ENCODE measurements at regions not wholly inside any gene's neighbourhood (a gene's known extent, or its start where the extent isn't known, plus 50 kb on each side); places are given as distances from the start of the nearest gene placed in this dataset.
"Not testable (repeated sequence)": the region's sequence is repeated elsewhere in the genome, so short reads cannot be mapped to it uniquely, and the experiment has no call there.

GRCh38 chr4:12139296-12139695 lies 710.6 kb upstream of the HS3ST1 start:
- DNase-seq: no peak

DNA sequence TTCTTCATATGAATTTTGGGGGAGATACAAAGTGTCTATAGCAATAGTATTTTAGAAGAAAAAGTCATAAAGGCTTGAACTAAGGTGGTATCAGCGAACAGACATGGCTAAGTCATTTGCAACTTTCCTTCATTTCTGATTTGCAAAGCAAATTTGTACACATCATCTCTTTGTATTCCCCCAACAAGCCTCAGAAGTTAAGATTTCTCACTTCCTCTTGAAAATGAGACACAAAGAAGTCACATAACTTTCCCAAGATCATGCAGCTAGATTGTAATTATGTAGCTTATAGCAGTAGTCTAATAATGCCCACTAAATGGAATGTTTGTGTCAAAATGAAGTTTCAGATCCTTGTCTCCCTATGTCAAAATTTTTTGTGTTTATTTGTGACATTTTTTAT lies 709.8 kb upstream of the HS3ST1 start:
- no peak for DNase-seq

DNA sequence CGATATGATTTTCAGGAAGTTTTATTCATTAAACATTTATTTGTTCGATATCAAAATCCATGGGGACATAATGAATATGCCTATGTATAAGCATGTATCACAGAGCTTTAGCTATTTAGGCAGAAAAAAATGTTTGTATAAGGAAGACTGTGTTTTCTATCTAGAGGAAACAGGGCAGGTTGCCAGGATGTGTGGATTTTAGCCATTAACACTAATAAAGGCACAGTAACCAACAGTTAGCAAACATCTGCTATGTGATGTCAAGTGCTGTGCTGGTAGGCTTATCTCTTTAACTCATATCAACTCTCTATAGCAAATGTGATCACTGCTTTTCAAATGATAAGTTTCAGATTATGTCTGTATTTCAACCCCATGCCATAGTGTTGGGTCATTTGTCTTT lies 708.9 kb upstream of the HS3ST1 start:
- DNase-seq: no peak

- no peak for DNase-seq
Observed at GRCh38 chr4:12126474-12126873, 697.8 kb upstream of the HS3ST1 start.

DNA sequence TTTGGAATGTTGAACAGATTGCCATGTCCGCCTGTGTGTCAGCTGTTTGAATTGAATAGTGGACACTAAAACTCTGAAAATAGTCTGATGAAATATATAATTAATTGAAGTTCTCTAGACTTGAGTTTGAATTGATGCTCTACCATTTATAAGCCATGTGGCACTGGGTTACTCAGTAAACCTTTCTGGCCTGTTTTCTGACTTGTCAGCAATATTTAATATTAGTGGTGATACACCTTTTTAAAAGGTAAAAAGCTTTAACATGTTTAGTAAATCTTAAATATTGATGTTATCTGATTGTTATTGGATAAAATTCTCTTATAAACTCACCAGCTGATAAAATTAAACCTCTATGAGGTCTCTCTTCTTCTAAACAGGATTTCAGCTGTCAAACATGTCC lies 695.4 kb upstream of the HS3ST1 start:
- DNase-seq: no peak

GRCh38 chr4:12123707-12124106 lies 695.0 kb upstream of the HS3ST1 start:
- no peak for DNase-seq

DNA sequence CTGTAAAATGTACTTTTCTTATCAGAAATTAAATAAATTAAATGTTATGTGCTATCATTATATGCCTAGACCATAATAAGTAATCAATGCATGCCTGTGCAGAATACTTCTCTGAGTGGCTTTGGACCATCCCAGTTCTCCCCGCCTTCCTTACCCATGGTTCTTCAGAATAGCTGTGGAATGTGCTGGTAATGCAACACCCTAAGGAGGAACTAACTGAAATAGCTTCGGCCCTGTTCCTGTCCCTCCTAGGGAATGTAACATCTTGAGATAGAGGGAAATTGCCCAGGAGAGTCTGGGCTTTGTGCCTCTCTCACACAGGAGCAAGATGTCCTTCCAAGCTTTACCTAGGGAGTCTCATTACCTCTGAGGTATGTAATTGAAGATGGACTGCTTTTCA lies 693.6 kb upstream of the HS3ST1 start:
- no peak for DNase-seq

- DNase-seq: no peak
Observed at GRCh38 chr4:12120968-12121367, 692.3 kb upstream of the HS3ST1 start.

DNA sequence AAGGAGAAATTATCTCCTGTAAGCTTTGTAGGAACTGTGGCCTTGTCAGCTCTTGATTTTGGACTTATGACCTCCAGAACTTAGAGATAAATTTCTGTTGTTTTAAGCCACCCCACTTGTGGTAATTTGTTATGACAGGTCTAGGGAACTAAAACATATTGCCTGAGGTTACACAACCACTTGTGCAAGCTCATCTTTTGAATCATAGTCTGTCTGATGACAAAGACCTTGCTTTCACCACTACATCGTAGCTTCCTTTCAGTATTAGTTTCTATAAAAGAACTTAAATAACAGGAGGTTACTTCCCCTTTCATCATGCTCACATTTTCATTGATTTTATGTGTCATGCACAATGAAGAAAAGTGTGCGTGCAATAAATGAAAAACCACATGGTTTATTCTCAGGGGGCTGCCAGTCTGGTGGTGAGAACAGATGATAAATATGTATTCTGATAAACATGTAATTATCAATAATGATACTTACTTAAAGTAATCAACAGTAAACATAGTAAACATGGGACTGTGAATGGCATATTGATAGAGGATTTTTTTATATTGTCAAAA lies 690.0 kb upstream of the HS3ST1 start:
- DNase-seq: no peak

GRCh38 chr4:12116009-12116552 lies 687.4 kb upstream of the HS3ST1 start:
- no peak for DNase-seq

GRCh38 chr4:12110627-12111026 lies 681.9 kb upstream of the HS3ST1 start:
- DNase-seq: no peak

- DNase-seq: not testable (repeated sequence)
Observed at GRCh38 chr4:12109056-12109455, 680.4 kb upstream of the HS3ST1 start.

DNA sequence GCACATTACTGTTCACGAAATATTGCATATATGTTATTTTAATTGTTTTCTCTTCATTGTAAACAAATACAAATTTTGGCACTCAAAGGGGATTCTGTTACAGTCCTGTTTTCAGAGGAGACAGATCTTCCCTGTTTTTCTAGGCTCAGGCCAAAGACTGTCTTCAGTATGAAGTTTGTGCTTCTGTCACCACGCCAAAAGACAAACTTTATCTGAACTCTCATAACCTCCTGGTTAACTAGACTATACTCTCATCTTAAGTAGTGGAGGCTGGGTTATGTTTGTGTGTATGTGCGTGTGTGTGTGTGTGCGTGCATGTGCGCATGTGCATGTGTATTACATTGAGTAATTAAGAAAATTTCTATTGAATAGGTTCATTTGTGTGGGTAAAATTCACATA lies 676.8 kb upstream of the HS3ST1 start:
- DNase-seq: no peak

- DNase-seq: not testable (repeated sequence)
Observed at GRCh38 chr4:12089920-12090319, 661.2 kb upstream of the HS3ST1 start.

GRCh38 chr4:12084690-12085089 lies 656.0 kb upstream of the HS3ST1 start:
- DNase-seq: no peak

DNA sequence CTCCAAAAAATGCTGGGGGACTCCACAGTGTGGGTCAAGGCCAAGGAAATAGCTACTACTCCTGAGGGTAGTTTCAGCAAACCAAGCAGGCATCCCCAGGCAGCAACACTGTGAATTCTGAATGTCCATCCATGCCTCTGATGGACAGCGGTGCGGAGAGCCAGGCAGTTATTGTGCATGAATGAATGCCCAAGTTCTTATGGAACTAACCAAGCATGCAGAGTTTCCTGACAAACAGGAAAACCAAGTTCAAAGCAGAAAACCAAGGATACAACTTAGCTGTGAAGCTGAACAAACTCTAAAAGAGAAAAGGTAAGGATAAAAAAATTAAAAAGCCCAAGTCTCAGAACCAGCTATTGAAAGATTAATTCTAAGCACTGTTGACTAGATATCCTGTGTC lies 642.6 kb upstream of the HS3ST1 start:
- DNase-seq: no peak

- no peak for DNase-seq
Observed at GRCh38 chr4:12053966-12054365, 625.3 kb upstream of the HS3ST1 start.

DNA sequence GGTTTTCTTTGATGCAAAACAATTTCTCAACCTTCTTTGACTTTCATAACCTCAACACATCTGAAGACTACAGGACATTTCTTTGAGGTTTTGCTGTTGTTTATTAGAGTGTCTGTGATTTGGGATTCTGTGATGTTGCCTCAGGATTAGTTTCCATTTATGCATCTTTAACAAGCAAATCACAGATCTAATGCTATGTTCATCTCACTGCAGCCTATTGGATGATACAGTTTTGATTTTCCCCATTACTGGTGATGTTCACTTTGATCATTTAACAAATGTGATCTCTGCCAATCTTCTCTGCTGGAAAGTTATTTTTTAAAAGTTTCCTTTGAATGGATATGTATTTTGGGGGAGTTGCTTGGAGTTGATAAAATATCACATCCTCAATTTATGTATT lies 624.9 kb upstream of the HS3ST1 start:
- no peak for DNase-seq

DNA sequence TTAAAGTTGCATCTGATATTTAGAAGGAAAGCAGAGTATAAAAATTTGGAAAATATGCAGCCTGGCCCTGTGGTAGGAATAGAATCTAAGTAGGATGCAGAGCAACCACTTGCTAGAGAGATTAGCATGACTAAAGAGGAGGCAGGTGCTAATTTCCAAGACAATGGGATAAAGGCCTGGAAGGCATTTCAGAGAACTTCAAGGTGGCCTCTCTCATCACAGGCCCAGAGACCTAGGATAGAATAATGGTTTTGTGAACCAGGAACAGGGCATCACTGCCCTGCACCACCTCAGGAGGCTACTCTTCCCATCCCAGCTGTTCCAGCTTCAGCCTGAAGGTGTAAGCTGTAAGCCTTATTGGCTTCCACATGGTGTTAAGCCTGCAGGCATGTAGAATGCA lies 621.7 kb upstream of the HS3ST1 start:
- no peak for DNase-seq

DNA sequence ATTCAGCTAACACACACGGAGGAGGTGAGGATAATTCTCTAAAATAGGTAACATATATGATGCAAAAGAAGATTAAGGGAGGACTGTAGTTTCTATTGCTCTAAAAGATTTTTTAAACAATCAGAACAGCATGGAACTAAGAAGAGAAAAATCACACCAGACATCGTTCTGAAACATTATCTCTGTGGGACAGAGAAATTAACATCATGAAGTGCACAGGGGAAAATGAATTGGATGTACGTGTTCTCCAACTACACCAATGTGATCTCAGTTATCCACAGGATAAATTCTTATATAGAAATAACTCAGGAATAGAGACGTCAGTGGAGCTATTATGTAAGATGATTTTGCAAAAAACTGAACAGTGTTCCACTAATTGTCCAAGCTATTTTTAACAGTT lies 614.1 kb upstream of the HS3ST1 start:
- DNase-seq: no peak

DNA sequence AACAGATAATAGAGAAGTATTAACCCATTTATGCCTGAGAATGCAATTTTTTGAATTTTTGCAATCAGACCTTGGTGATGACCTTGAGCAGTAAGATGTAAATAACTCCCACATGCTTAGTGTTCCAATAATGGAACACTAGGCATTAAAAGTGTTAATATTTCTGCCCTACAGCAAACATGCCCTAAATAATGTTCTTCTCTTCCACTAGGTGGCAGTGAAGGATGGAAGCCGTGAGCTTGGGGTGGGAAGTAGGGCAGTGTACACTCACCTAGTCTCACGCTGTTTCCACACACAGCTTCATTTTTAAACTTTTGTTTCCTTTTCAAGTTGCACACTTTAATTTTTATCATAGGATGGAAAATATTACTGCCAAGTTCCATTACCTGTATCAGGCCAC lies 613.1 kb upstream of the HS3ST1 start:
- no peak for DNase-seq

DNA sequence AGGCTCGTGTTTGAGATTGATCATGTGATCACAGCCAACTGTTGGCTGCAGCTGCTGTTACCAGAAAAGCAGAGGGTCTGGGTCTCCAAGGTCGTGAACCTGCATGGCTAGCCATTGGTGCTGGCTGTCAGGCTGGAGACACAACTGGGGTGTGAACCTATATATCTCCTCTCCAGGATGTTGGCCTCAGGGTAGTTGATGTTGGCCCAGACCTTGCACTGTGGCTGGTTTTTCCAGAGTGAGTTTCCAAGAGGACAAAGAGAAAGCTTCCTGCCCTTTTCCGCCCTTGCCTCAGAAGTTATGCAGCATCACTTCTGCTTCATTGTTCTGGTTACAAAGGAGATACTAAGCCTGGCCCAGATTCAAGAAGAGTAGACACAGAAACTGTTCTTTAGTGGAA lies 607.8 kb upstream of the HS3ST1 start:
- no peak for DNase-seq

DNA sequence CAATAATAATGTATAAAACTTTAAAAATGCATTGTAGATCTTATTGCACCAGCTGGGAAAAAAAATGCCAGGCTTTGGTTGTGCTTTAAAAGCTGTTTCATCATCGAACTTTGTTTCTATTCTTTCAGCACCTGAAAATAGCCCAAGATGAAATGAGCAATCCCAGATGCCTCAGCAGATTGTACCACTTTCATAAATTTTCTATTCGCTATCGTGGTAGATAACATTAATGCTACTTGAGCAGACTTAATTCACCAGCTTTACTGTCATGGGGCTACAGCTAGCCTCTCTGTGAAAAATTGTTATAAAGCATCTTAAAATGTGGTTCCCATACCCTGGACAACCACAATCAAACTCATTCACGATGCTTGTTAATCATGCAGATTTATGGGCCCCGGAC lies 599.6 kb upstream of the HS3ST1 start:
- DNase-seq: no peak

- DNase-seq: no peak
Observed at GRCh38 chr4:12022409-12022808, 593.7 kb upstream of the HS3ST1 start.

DNA sequence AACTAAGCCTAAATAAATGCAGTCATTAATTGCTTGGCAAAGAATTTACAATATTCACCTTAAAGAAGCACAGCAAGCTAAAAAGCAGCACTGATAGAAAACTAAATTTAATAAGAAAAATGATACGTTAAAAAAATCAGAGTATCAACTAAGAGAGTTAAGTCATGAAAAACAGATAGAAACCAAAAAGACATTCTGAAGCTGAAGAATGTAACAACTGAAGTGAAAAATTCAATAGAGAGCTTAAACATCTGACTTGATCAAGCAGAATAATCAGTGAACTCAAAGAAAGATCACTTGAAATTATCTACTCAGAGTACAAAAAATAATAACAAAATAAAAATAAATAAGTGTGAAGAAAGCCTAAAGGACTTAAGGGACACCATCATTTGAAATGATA lies 588.0 kb upstream of the HS3ST1 start:
- no peak for DNase-seq

DNA sequence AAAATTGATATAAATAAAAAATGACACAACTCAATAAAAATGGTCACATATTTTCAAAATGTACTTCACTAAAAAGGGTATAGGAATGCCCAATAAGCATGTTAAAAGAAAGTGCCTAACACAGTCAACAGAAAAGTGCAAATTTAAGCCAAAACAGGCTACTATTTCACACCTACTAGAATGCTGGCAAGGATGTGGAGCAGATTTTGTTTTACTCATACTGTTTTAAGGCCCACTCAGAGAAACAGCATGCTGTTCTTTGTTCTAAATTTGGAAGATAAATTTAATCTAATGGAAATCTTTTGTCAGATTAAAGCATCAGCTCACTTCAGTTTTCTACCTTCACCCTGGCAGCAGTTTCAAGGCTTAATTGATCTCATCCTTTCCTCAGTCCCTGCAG lies 576.8 kb upstream of the HS3ST1 start:
- DNase-seq: no peak

Measured in activated CD4-positive, alpha-beta T cell treated with anti-CD3 and anti-CD28 coated beads, Interleukin-2, amount 50 U/mL, for 48 hours (primary cell).